HCT116 (cell line): ENCODE measurements at regions not wholly inside any gene's neighbourhood (a gene's known extent, or its start where the extent isn't known, plus 50 kb on each side); places are given as distances from the start of the nearest gene placed in this dataset.

Experiments used
- ATAC-seq: fragments of 200-7000 bp; cut with Tn5 transposase; 2 replicates; pipeline ENCODE4 v1.9.1; 2020; ENCODE audit warnings: mild to moderate bottlenecking, moderate library complexity
- BruUV-seq: library from RNA; stranded (reverse); fragments of 400-500 nt; replicated peaks from 2 replicates; lab custom pipeline; 2021; lab: Mats Ljungman, UMichigan
- CTCF ChIA-PET: fragments of 300-600 bp; sonication (Branson Sonifier 250); formaldehyde crosslinking; loops from one replicate; lab custom pipeline; 2021; ENCODE audit warnings: antibody characterized with exemption; lab: Charles Lee
- POLR2A ChIA-PET: fragments of 300-600, 350-600 bp; sonication (Branson Sonifier 250); formaldehyde crosslinking; loops from one replicate; lab custom pipeline; 2021; ENCODE audit warnings: antibody characterized with exemption; lab: Charles Lee
- RAD21 ChIA-PET, 2 experiments: fragments of 300-600 bp; sonication (Branson Sonifier 250); formaldehyde crosslinking; loops; one replicate each; lab custom pipeline; 2023; ENCODE audit warnings: low total read pairs in 2 of 2; ENCODE audit not compliant: uncharacterized antibody in 2 of 2, unreplicated experiment in 2 of 2, low non-redundant PET in 1 of 2; lab: Charles Lee
- DNase-seq: peaks from one replicate; pipeline ENCODE4 v3.0.0-alpha.2; 2010; ENCODE audit warnings: low read depth, low spot score
- H2AFZ ChIP-seq: fragments of 200-600 bp; shearing (Covaris generic), sonication (generic); 2 replicates; pipeline ENCODE4 v1.6.1; 2017; ENCODE audit warnings: low read depth, mixed run types, mixed read lengths, antibody characterized with exemption, low read length; ENCODE audit not compliant: poor library complexity, severe bottlenecking
- H3K27ac ChIP-seq: 2 replicates; pipeline ENCODE4 v1.5.1; 2012; ENCODE audit warnings: low read depth, low read length
- H3K27me3 ChIP-seq: fragments of 200-600 bp; sonication (generic); 2 replicates; pipeline ENCODE4 v1.6.1; 2016; ENCODE audit warnings: mixed run types, low read length, mixed read lengths; ENCODE audit not compliant: insufficient read depth
- H3K36me3 ChIP-seq, 2 experiments: fragments of 200-500 bp in 1 of 2; fragments of 200-600 bp in 1 of 2; sonication (Bioruptor generic) in 1 of 2; sonication (generic) in 1 of 2; 2 replicates each; pipeline versions ENCODE4 v1.5.1 to v1.6.1; 2014 to 2016; ENCODE audit warnings: low read length in 2 of 2, inconsistent platforms in 1 of 2, mixed read lengths in 1 of 2, mixed run types in 1 of 2; ENCODE audit not compliant: insufficient read depth in 2 of 2, control insufficient read depth in 1 of 2
- H3K4me1 ChIP-seq, 2 experiments: fragments of 200-600 bp in 1 of 2; sonication (generic) in 1 of 2; 2 replicates each; pipeline versions ENCODE4 v1.5.1 to v1.6.1; 2012 to 2017; ENCODE audit warnings: low read length in 2 of 2, inconsistent platforms in 1 of 2, mild to moderate bottlenecking in 1 of 2, mixed read lengths in 1 of 2, mixed run types in 1 of 2, moderate library complexity in 1 of 2; ENCODE audit not compliant: insufficient read depth in 2 of 2, control insufficient read depth in 1 of 2
- H3K4me2 ChIP-seq: fragments of 200-600 bp; sonication (generic); 2 replicates; pipeline ENCODE4 v1.6.1; 2017; ENCODE audit warnings: mixed run types, low read length, mixed read lengths
- H3K4me3 ChIP-seq, 2 experiments: fragments of 200-600 bp in 1 of 2; sonication (generic) in 1 of 2; replicated peaks in 1 of 2; 2 replicates each; pipeline ENCODE4 v1.5.1; 2011 to 2016; ENCODE audit warnings: low read length in 2 of 2, control low read depth in 1 of 2, low read depth in 1 of 2, mild to moderate bottlenecking in 1 of 2, mixed read lengths in 1 of 2, mixed run types in 1 of 2
- H3K79me2 ChIP-seq: fragments of 200-600 bp; sonication (generic); 2 replicates; pipeline ENCODE4 v1.6.1; 2017; ENCODE audit warnings: mild to moderate bottlenecking, mixed run types, low read length, moderate library complexity, mixed read lengths; ENCODE audit not compliant: insufficient read depth
- H3K9ac ChIP-seq: fragments of 200-600 bp; sonication (generic); 2 replicates; pipeline ENCODE4 v1.6.1; 2016; ENCODE audit warnings: low read length, mixed read lengths
- H3K9me2 ChIP-seq: fragments of 200-600 bp; sonication (generic), shearing (Covaris generic); 2 replicates; pipeline ENCODE4 v1.6.1; 2017; ENCODE audit warnings: mixed run types, mild to moderate bottlenecking, moderate library complexity; ENCODE audit not compliant: insufficient read depth
- H3K9me3 ChIP-seq, 2 experiments: fragments of 200-500 bp in 1 of 2; fragments of 200-600 bp in 1 of 2; sonication (Bioruptor generic) in 1 of 2; sonication (generic) in 1 of 2; 2 replicates each; pipeline ENCODE4 v1.6.1; 2014 to 2017; ENCODE audit warnings: low read length in 2 of 2, mixed read lengths in 2 of 2, inconsistent platforms in 1 of 2, low read depth in 1 of 2, mild to moderate bottlenecking in 1 of 2, mixed run types in 1 of 2, moderate library complexity in 1 of 2; ENCODE audit not compliant: control insufficient read depth in 1 of 2, insufficient read depth in 1 of 2
- H4K20me1 ChIP-seq: fragments of 200-600 bp; sonication (generic), shearing (Covaris generic); 2 replicates; pipeline ENCODE4 v1.6.1; 2017; ENCODE audit warnings: mixed run types, mild to moderate bottlenecking, moderate library complexity; ENCODE audit not compliant: insufficient read depth
- CBX3 ChIP-seq: IDR thresholded peaks from 2 replicates; pipeline ENCODE4 v1.6.1; 2012; ENCODE audit warnings: low read depth
- CEBPB ChIP-seq: IDR thresholded peaks from 2 replicates; pipeline ENCODE4 v1.6.1; 2012; ENCODE audit warnings: low read depth
- FOSL1 ChIP-seq: IDR thresholded peaks from 2 replicates; pipeline ENCODE4 v1.6.1; 2012; ENCODE audit warnings: low read depth
- POLR2A ChIP-seq: IDR thresholded peaks from 2 replicates; pipeline ENCODE4 v1.7.0; 2011; ENCODE audit warnings: borderline replicate concordance; ENCODE audit not compliant: insufficient read depth, insufficient read length; ENCODE audit errors: extremely low read depth
- POLR2AphosphoS5 ChIP-seq: IDR thresholded peaks from 2 replicates; pipeline ENCODE4 v1.6.1; 2011; ENCODE audit warnings: mild to moderate bottlenecking, low read depth, low read length, moderate library complexity
- RAD21 ChIP-seq: IDR thresholded peaks from 2 replicates; pipeline ENCODE4 v1.6.1; 2012; ENCODE audit warnings: low read depth, mild to moderate bottlenecking
- SP1 ChIP-seq: IDR thresholded peaks from 2 replicates; pipeline ENCODE4 v1.6.1; 2012; ENCODE audit warnings: low read depth
- SRF ChIP-seq: IDR thresholded peaks from 2 replicates; pipeline ENCODE4 v1.6.1; 2012; ENCODE audit warnings: low read depth
- TCF7L2 ChIP-seq: IDR thresholded peaks from 2 replicates; pipeline ENCODE4 v1.7.0; 2011; ENCODE audit warnings: borderline replicate concordance, inconsistent platforms; ENCODE audit not compliant: insufficient read depth, insufficient read length; ENCODE audit errors: extremely low read depth
- YY1 ChIP-seq: IDR thresholded peaks from 2 replicates; pipeline ENCODE4 v1.6.1; 2011; ENCODE audit warnings: low read length, low read depth, moderate library complexity, mild to moderate bottlenecking; ENCODE audit not compliant: insufficient replicate concordance; ENCODE audit errors: extremely low read depth
- ZFX ChIP-seq: fragments of 450-650 bp; IDR thresholded peaks from 2 replicates; pipeline ENCODE4 v1.6.1; 2017
- ZNF274 ChIP-seq: fragments of 200-500 bp; sonication (Bioruptor generic); IDR thresholded peaks from 2 replicates; pipeline ENCODE4 v1.6.1; 2014; ENCODE audit warnings: mild to moderate bottlenecking, low read depth, low read length, inconsistent platforms
- intact Hi-C: fragments of 100-400 bp; cut with micrococcal nuclease; formaldehyde crosslinking; loops from 2 replicates; pipeline ENCODE4 v1.10.0; 2022
- TF ChIP-seq, protein P1 (sequence below): IDR thresholded peaks from 2 replicates; pipeline ENCODE4 v1.6.1; 2012
- TF ChIP-seq, protein P2 (sequence below), 3 experiments: fragments of 200-600 bp in 1 of 3; sonication (generic) in 1 of 3; IDR thresholded peaks in 2 of 3; conservative IDR thresholded peaks in 1 of 3; 2 replicates each; pipeline ENCODE4 v1.5.1; 2012 to 2017; ENCODE audit warnings: low read depth in 2 of 3, low read length in 2 of 3, antibody characterized with exemption in 1 of 3, borderline replicate concordance in 1 of 3, control low read depth in 1 of 3, mild to moderate bottlenecking in 1 of 3, mixed read lengths in 1 of 3, mixed run types in 1 of 3, moderate library complexity in 1 of 3; ENCODE audit not compliant: insufficient read depth in 1 of 3
- TF ChIP-seq, protein P3 (sequence below): IDR thresholded peaks from 2 replicates; pipeline ENCODE4 v1.6.1; 2011; ENCODE audit warnings: mild to moderate bottlenecking, low read length, moderate library complexity; ENCODE audit not compliant: insufficient replicate concordance; ENCODE audit errors: extremely low read depth

DNA sequence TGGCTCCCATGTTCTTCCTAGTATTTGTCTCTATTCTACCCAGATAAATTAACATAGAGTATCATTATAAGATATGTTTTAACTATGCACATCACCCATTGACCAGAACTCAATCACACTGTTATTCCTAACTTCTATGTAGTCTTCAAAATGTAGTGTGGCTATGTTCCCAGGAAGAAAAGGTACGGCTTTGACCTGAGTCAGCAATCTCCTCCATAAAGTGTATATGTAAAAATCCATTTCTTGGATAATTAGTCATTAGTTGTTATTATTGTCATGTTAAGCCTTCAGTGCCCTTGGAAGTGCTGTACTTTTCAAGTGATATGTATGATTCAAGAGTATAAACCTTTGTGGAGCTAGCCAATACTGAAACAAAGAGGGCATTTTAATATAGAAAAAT, 444.0 kb upstream of the ZWINT start:
- ChIA-PET RAD21 (no interaction called here), POLR2A (no interaction called here)
- Histone ChIP-seq H3K27me3 (no peaks in the 10 kb centered on the region), H3K9ac (no peak overlapping the region), H3K4me3 (no peak overlapping the region), H3K27ac (no peak overlapping the region), H3K79me2 (no peaks in the 10 kb centered on the region), H3K9me2 (no peaks in the 10 kb centered on the region), H3K4me2 (no peak overlapping the region), H3K4me1 (no peaks in the 10 kb centered on the region), H3K9me3 (peaks cover 5 to 25% of the 10 kb centered on the region in 2 experiments; a peak in 2 of 4 replicates)
- DNase-seq (no peak), ATAC-seq (no peak)
- BruUV-seq: no TSS peak
- TF ChIP-seq POLR2A: no peak
- no peak for TF ChIP-seq RAD21
- TF ChIP-seq FOSL1: no peak
- TF ChIP-seq POLR2AphosphoS5: no peak
- TF ChIP-seq, all 23 proteins: peak for 0
- intact Hi-C loops: no loop called here
- Histone ChIP-seq H3K36me3 (no peaks in the 10 kb centered on the region), H2AFZ (no peak overlapping the region), H4K20me1 (no peaks in the 10 kb centered on the region)
- CTCF ChIA-PET: no interaction called here

DNA sequence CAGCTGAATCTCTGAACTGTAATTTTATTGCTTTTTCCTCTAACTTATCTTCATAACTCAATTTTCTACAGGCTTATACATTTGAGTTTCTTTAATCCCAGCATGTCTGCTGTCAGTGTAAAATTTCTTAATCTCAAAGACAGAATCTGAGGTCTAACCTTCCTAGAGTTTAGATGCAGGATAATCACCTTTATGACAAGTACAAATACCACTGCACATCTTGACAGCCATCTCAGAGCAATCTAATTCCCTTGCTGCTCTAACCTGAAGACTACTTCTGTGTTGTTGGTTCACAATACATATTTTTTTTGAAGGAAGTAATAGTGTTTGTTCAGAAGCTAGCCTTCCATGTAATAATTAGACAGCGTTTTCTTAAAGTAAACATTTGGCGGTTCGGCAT, 424.2 kb upstream of the ZWINT start:
- Histone ChIP-seq H3K9me3 (peaks cover 3 to 19% of the 10 kb centered on the region in 2 experiments; a peak in 2 of 4 replicates), H3K4me1 (no peaks in the 10 kb centered on the region), H3K27ac (no peak overlapping the region), H3K4me2 (no peak overlapping the region), H3K9me2 (no peaks in the 10 kb centered on the region), H4K20me1 (no peaks in the 10 kb centered on the region), H3K36me3 (no peaks in the 10 kb centered on the region), H3K27me3 (no peaks in the 10 kb centered on the region), H2AFZ (no peak overlapping the region), H3K9ac (no peak overlapping the region), H3K79me2 (no peaks in the 10 kb centered on the region), H3K4me3 (no peak overlapping the region)
- ChIA-PET CTCF (no interaction called here), POLR2A (no interaction called here), RAD21 (no interaction called here)
- DNase-seq (no peak), ATAC-seq (no peak)
- intact Hi-C loops: no loop called here
- no TSS peak for BruUV-seq
- TF ChIP-seq POLR2A: no peak
- TF ChIP-seq, protein P1, sequence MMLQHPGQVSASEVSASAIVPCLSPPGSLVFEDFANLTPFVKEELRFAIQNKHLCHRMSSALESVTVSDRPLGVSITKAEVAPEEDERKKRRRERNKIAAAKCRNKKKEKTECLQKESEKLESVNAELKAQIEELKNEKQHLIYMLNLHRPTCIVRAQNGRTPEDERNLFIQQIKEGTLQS: no peak
- TF ChIP-seq SP1: no peak
- TF ChIP-seq ZNF274: no peak
- no peak for TF ChIP-seq YY1
- no peak for TF ChIP-seq ZFX
- TF ChIP-seq RAD21: no peak
- TF ChIP-seq, protein P2, sequence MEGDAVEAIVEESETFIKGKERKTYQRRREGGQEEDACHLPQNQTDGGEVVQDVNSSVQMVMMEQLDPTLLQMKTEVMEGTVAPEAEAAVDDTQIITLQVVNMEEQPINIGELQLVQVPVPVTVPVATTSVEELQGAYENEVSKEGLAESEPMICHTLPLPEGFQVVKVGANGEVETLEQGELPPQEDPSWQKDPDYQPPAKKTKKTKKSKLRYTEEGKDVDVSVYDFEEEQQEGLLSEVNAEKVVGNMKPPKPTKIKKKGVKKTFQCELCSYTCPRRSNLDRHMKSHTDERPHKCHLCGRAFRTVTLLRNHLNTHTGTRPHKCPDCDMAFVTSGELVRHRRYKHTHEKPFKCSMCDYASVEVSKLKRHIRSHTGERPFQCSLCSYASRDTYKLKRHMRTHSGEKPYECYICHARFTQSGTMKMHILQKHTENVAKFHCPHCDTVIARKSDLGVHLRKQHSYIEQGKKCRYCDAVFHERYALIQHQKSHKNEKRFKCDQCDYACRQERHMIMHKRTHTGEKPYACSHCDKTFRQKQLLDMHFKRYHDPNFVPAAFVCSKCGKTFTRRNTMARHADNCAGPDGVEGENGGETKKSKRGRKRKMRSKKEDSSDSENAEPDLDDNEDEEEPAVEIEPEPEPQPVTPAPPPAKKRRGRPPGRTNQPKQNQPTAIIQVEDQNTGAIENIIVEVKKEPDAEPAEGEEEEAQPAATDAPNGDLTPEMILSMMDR (IDR thresholded peaks at IDR 0.05 in 2 of 3, conservative IDR thresholded peaks at IDR 0.05 in 1 of 3; ENCODE audit: borderline replicate concordance in 1 of 3, insufficient read depth in 1 of 3, low read depth in 2 of 3, low read length in 2 of 3): no peak
- no peak for TF ChIP-seq CBX3
- TF ChIP-seq SRF: no peak
- TF ChIP-seq CEBPB: no peak
- no peak for TF ChIP-seq TCF7L2
- TF ChIP-seq, protein P3, sequence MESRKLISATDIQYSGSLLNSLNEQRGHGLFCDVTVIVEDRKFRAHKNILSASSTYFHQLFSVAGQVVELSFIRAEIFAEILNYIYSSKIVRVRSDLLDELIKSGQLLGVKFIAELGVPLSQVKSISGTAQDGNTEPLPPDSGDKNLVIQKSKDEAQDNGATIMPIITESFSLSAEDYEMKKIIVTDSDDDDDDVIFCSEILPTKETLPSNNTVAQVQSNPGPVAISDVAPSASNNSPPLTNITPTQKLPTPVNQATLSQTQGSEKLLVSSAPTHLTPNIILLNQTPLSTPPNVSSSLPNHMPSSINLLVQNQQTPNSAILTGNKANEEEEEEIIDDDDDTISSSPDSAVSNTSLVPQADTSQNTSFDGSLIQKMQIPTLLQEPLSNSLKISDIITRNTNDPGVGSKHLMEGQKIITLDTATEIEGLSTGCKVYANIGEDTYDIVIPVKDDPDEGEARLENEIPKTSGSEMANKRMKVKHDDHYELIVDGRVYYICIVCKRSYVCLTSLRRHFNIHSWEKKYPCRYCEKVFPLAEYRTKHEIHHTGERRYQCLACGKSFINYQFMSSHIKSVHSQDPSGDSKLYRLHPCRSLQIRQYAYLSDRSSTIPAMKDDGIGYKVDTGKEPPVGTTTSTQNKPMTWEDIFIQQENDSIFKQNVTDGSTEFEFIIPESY: no peak
